Heart left ventricle (tissue), 13 donors: ENCODE measurements at regions not wholly inside any gene's neighbourhood (a gene's known extent, or its start where the extent isn't known, plus 50 kb on each side); places are given as distances from the start of the nearest gene placed in this dataset.

Experiments used
- CTCF ChIP-seq, 12 donors: fragments of 200-600 bp; sonication (generic) in 4 of 12; IDR thresholded peaks; one replicate each; pipeline versions ENCODE4 v1.5.0 to v1.8.0; 2018 to 2022; ENCODE audit warnings: antibody characterized with exemption in 12 of 12, mild to moderate bottlenecking in 5 of 12
- POLR2A ChIP-seq, 2 donors: fragments of 450-650 bp; IDR thresholded peaks; one replicate each; pipeline ENCODE4 v1.6.1; 2017; ENCODE audit warnings: antibody characterized with exemption in 2 of 2, mild to moderate bottlenecking in 2 of 2, moderate library complexity in 2 of 2
- donor health status: ischemic (EF 13 %, LVEDD 7.1; RV severe dilation, severe dysfunction).
- donor health status: DM: no; HTN: yes; CAD: no.
- donor health status: DM: no; HTN: no; CAD: no.
- donor health status: ischemic (EF 25% LVEDD 6.9; RV normal size, moderate dysfunction).
- donor health status: ischemic (EF 25% LVEDD 5.7; RV mildly dilated, moderate dysfunction).
- donor health status: ischemic (EF 35%, LVEDD 5.7; RV mildly dilated, moderate dysfunction).
- donor health status: nonischemic (EF 11% LVEDD 7.7; RV severe dilation, severe dysfunction).
- donor health status: DM: yes; HTN: yes; CAD: no.
- donor health status: PGD.
- donor health status: ischemic (EF 29% LVEDD 5.4; RV normal size, mild dysfunction).
- donor health status: nonischemic (EF 23%, LVEDD 6.1; RV moderate dilation, normal function).

GRCh38 chr4:189355590-189355989 lies 585.1 kb upstream of the FRG1 start:
- no peak for TF ChIP-seq CTCF (IDR thresholded peaks at IDR 0.05)
- TF ChIP-seq POLR2A (IDR thresholded peaks at IDR 0.05) = no peak
